Left ventricle myocardium inferior (tissue), 1 donor: ENCODE measurements at regions not wholly inside any gene's neighbourhood (a gene's known extent, or its start where the extent isn't known, plus 50 kb on each side); places are given as distances from the start of the nearest gene placed in this dataset.
"Not testable (repeated sequence)": the region's sequence is repeated elsewhere in the genome, so short reads cannot be mapped to it uniquely, and the experiment has no call there.

Experiments used
- DNase-seq: peaks from one replicate; pipeline ENCODE4 v3.0.0-alpha.2; 2020
- H3K27ac ChIP-seq: fragments of 200-600 bp; replicated peaks from 2 replicates; pipeline ENCODE4 v1.8.0; 2021
- H3K27me3 ChIP-seq: fragments of 200-600 bp; 2 replicates; pipeline ENCODE4 v1.8.0; 2021; ENCODE audit warnings: low read depth
- H3K36me3 ChIP-seq: fragments of 200-600 bp; 2 replicates; pipeline ENCODE4 v1.8.0; 2021
- H3K4me1 ChIP-seq: fragments of 200-600 bp; 2 replicates; pipeline ENCODE4 v1.8.0; 2021
- H3K4me3 ChIP-seq: fragments of 200-600 bp; 2 replicates; pipeline ENCODE4 v1.8.0; 2021; ENCODE audit warnings: mild to moderate bottlenecking, moderate library complexity
- H3K9me3 ChIP-seq: fragments of 200-600 bp; replicated peaks from 2 replicates; pipeline ENCODE4 v1.8.0; 2021
- CTCF ChIP-seq: fragments of 200-600 bp; IDR thresholded peaks from 2 replicates; pipeline ENCODE4 v1.8.0; 2021; ENCODE audit warnings: antibody characterized with exemption, mild to moderate bottlenecking, borderline replicate concordance
- intact Hi-C: fragments of 100-400 bp; cut with micrococcal nuclease; formaldehyde crosslinking; loops from one replicate; pipeline ENCODE4 v1.11.0; 2022
- donor health status: DM: no; HTN: yes; CAD: no; lungs with severe emphysema.

- peak; percentile 30 for TF ChIP-seq CTCF
- intact Hi-C loops, result not testable (repeated sequence)
Observed at GRCh38 chr9:40962461-40962860, 166.0 kb downstream of the FOXD4L6 start.

GRCh38 chr9:40951876-40952494 is 176.5 kb downstream of the FOXD4L6 start:
- H3K4me1 ChIP-seq, H3K9me3 ChIP-seq, DNase-seq, H3K27ac ChIP-seq, H3K27me3 ChIP-seq, H3K4me3 ChIP-seq, intact Hi-C loops: not testable (repeated sequence)
- H3K36me3 ChIP-seq, result peaks cover 17% of the 10 kb centered on the region

More at GRCh38 chr9:40962461-40962860, 166.0 kb downstream of the FOXD4L6 start:
- not testable (repeated sequence) for H3K36me3 ChIP-seq, H3K27ac ChIP-seq, H3K4me1 ChIP-seq, H3K27me3 ChIP-seq, H3K4me3 ChIP-seq, DNase-seq, H3K9me3 ChIP-seq

- H3K27me3 ChIP-seq, H3K4me3 ChIP-seq, H3K4me1 ChIP-seq, DNase-seq, H3K27ac ChIP-seq, H3K36me3 ChIP-seq, intact Hi-C loops, H3K9me3 ChIP-seq: not testable (repeated sequence)
Observed at GRCh38 chr9:40946228-40946627, 182.3 kb downstream of the FOXD4L6 start.

GRCh38 chr9:40942730-40943129 is 185.8 kb downstream of the FOXD4L6 start:
- H3K27ac ChIP-seq, H3K27me3 ChIP-seq, H3K9me3 ChIP-seq, DNase-seq, H3K4me3 ChIP-seq, H3K4me1 ChIP-seq, H3K36me3 ChIP-seq, intact Hi-C loops: not testable (repeated sequence)

GRCh38 chr9:40939888-40940209 is 188.6 kb downstream of the FOXD4L6 start:
- H3K27ac ChIP-seq, H3K27me3 ChIP-seq, DNase-seq, H3K36me3 ChIP-seq, intact Hi-C loops, H3K4me1 ChIP-seq, H3K4me3 ChIP-seq: not testable (repeated sequence)
- H3K9me3 ChIP-seq, result peaks cover 32% of the 10 kb centered on the region

GRCh38 chr9:40939201-40939887 is 189.1 kb downstream of the FOXD4L6 start:
- H3K4me1 ChIP-seq, H3K27me3 ChIP-seq, H3K36me3 ChIP-seq, H3K27ac ChIP-seq, H3K4me3 ChIP-seq, DNase-seq, intact Hi-C loops: not testable (repeated sequence)
- H3K9me3 ChIP-seq, result peaks cover 33% of the 10 kb centered on the region

GRCh38 chr9:40935336-40935735 is 193.1 kb downstream of the FOXD4L6 start:
- Histone ChIP-seq H3K27me3 (no peaks in the 10 kb centered on the region), H3K9me3 (peaks cover 67% of the 10 kb centered on the region), H3K36me3 (peaks cover 11% of the 10 kb centered on the region), H3K27ac (no peak overlapping the region), H3K4me1 (peaks cover 4% of the 10 kb centered on the region), H3K4me3 (no peak overlapping the region)
- intact Hi-C loops, result no loop called here
- TF ChIP-seq CTCF, result no peak
- no peak for DNase-seq

- intact Hi-C loops, H3K27me3 ChIP-seq, H3K27ac ChIP-seq, DNase-seq, H3K4me3 ChIP-seq, H3K4me1 ChIP-seq: not testable (repeated sequence)
- Histone ChIP-seq H3K36me3 (peaks cover 11% of the 10 kb centered on the region), H3K9me3 (peaks cover 74% of the 10 kb centered on the region)
Observed at GRCh38 chr9:40934480-40934879, 194.0 kb downstream of the FOXD4L6 start.

GRCh38 chr9:40930426-40930825 is 198.1 kb downstream of the FOXD4L6 start:
- H3K4me3 ChIP-seq, H3K27me3 ChIP-seq, DNase-seq, H3K27ac ChIP-seq, intact Hi-C loops, H3K36me3 ChIP-seq, H3K4me1 ChIP-seq: not testable (repeated sequence)
- H3K9me3 ChIP-seq, result peaks cover 89% of the 10 kb centered on the region

GRCh38 chr9:40929488-40929845 is 199.0 kb downstream of the FOXD4L6 start:
- H3K27ac ChIP-seq, DNase-seq, H3K4me1 ChIP-seq, H3K27me3 ChIP-seq, H3K36me3 ChIP-seq, intact Hi-C loops, H3K4me3 ChIP-seq: not testable (repeated sequence)
- H3K9me3 ChIP-seq, result peaks cover 92% of the 10 kb centered on the region
